MM.1S (cell line): ENCODE measurements at regions not wholly inside any gene's neighbourhood (a gene's known extent, or its start where the extent isn't known, plus 50 kb on each side); places are given as distances from the start of the nearest gene placed in this dataset.
"Not testable (repeated sequence)": the region's sequence is repeated elsewhere in the genome, so short reads cannot be mapped to it uniquely, and the experiment has no call there.

Experiments
- CTCF ChIP-seq: fragments of 300-600 bp; sonication (generic); IDR thresholded peaks from 2 replicates; pipeline ENCODE4 v1.5.1; 2016; ENCODE audit warnings: antibody characterized with exemption, low read length, mixed read lengths
- EZH2 ChIP-seq: fragments of 300-600 bp; sonication (generic); optimal IDR thresholded peaks from 2 replicates; pipeline ENCODE3; 2017; ENCODE audit warnings: low read depth, mild to moderate bottlenecking, antibody characterized with exemption, low read length, mixed read lengths
- EZH2phosphoT487 ChIP-seq: fragments of 300-600 bp; sonication (generic); IDR thresholded peaks from 2 replicates; pipeline ENCODE4 v1.6.1; 2018; ENCODE audit warnings: antibody characterized with exemption, low read length

- TF ChIP-seq CTCF, EZH2, EZH2phosphoT487: not testable (repeated sequence)
These were observed 100.6 kb downstream of the TMEM168 start for GRCh38 chr7:112689466-112690177.
